OCI-LY7 (cell line): ENCODE measurements at regions not wholly inside any gene's neighbourhood (a gene's known extent, or its start where the extent isn't known, plus 50 kb on each side); places are given as distances from the start of the nearest gene placed in this dataset.

Experiments used
- BruUV-seq: library from RNA; stranded (reverse); fragments of 400-500 nt; replicated peaks from 2 replicates; lab custom pipeline; 2021; lab: Mats Ljungman, UMichigan
- CTCF ChIA-PET: fragments of 300-600 bp; sonication (Branson Sonifier 250); formaldehyde crosslinking; loops from one replicate; lab custom pipeline; 2022; ENCODE audit warnings: antibody characterized with exemption; ENCODE audit not compliant: unreplicated experiment; lab: Charles Lee
- POLR2A ChIA-PET: fragments of 300-600 bp; sonication (Branson Sonifier 250); formaldehyde crosslinking; loops from one replicate; lab custom pipeline; 2022; ENCODE audit warnings: antibody characterized with exemption; lab: Charles Lee
- DNase-seq: peaks from one replicate; pipeline ENCODE4 v3.0.0-alpha.2; 2015; ENCODE audit warnings: low spot score
- H2AFZ ChIP-seq: fragments of 200-600 bp; sonication (generic), shearing (Covaris generic); 2 replicates; pipeline ENCODE4 v1.6.1; 2014; ENCODE audit warnings: mild to moderate bottlenecking, antibody characterized with exemption, low read length, moderate library complexity
- H3K27ac ChIP-seq: fragments of 200-600 bp; sonication (generic); 2 replicates; pipeline ENCODE4 v1.5.1; 2014; ENCODE audit warnings: mixed run types, low read depth, mild to moderate bottlenecking, moderate library complexity, low read length, inconsistent platforms; ENCODE audit not compliant: poor library complexity, severe bottlenecking
- H3K36me3 ChIP-seq: fragments of 200-600 bp; sonication (generic); 2 replicates; pipeline ENCODE4 v1.6.1; 2014; ENCODE audit warnings: mild to moderate bottlenecking, antibody characterized with exemption, low read length, moderate library complexity, mixed read lengths; ENCODE audit not compliant: insufficient read depth
- H3K4me1 ChIP-seq: fragments of 200-600 bp; sonication (generic); 2 replicates; pipeline ENCODE4 v1.5.1; 2014; ENCODE audit warnings: mild to moderate bottlenecking, low read length; ENCODE audit not compliant: insufficient read depth, poor library complexity, severe bottlenecking
- H3K4me2 ChIP-seq: fragments of 200-600 bp; sonication (generic); 2 replicates; pipeline ENCODE4 v1.6.1; 2014; ENCODE audit warnings: mild to moderate bottlenecking, low read length
- H3K4me3 ChIP-seq: fragments of 200-600 bp; sonication (generic); 2 replicates; pipeline ENCODE4 v1.5.1; 2014; ENCODE audit warnings: mild to moderate bottlenecking, low read depth, low read length; ENCODE audit not compliant: poor library complexity, severe bottlenecking
- H3K79me2 ChIP-seq: fragments of 200-600 bp; sonication (generic); 2 replicates; pipeline ENCODE4 v1.6.1; 2016; ENCODE audit warnings: low read depth, mild to moderate bottlenecking, low read length, moderate library complexity, mixed read lengths; ENCODE audit not compliant: insufficient read depth
- H3K9me2 ChIP-seq: fragments of 200-600 bp; sonication (generic); 2 replicates; pipeline ENCODE4 v1.6.1; 2016; ENCODE audit warnings: mild to moderate bottlenecking, low read length, mixed read lengths; ENCODE audit not compliant: insufficient read depth
- H3K9me3 ChIP-seq: fragments of 200-600 bp; sonication (generic); 2 replicates; pipeline ENCODE4 v1.6.1; 2014; ENCODE audit warnings: mild to moderate bottlenecking, mixed run types, low read length, mixed read lengths
- H4K20me1 ChIP-seq: fragments of 200-600 bp; sonication (generic); 2 replicates; pipeline ENCODE4 v1.6.1; 2014; ENCODE audit warnings: mild to moderate bottlenecking, antibody characterized with exemption, low read length, moderate library complexity, mixed read lengths; ENCODE audit not compliant: insufficient read depth
- CTCF ChIP-seq: fragments of 200-600 bp; sonication (generic); conservative IDR thresholded peaks from 2 replicates; pipeline ENCODE4 v1.5.1; 2014; ENCODE audit warnings: mild to moderate bottlenecking, antibody characterized with exemption, low read length, moderate library complexity, mixed read lengths
- EZH2phosphoT487 ChIP-seq: fragments of 200-600 bp; sonication (generic); IDR thresholded peaks from 2 replicates; pipeline ENCODE4 v1.6.1; 2018; ENCODE audit warnings: low read depth, borderline replicate concordance, mild to moderate bottlenecking, mixed run types, antibody characterized with exemption, low read length, moderate library complexity, mixed read lengths
- intact Hi-C: fragments of 100-400 bp; cut with micrococcal nuclease; formaldehyde crosslinking; loops from one replicate; pipeline ENCODE4 v1.10.0; 2022; ENCODE audit not compliant: unreplicated experiment

- CTCF ChIA-PET: no interaction called here
- Histone ChIP-seq H2AFZ (no peak overlapping the region), H4K20me1 (no peaks in the 10 kb centered on the region), H3K4me2 (no peak overlapping the region), H3K4me3 (no peak overlapping the region), H3K9me2 (no peaks in the 10 kb centered on the region), H3K27ac (no peak overlapping the region), H3K4me1 (no peaks in the 10 kb centered on the region), H3K36me3 (no peaks in the 10 kb centered on the region), H3K79me2 (no peaks in the 10 kb centered on the region), H3K9me3 (no peaks in the 10 kb centered on the region)
- TF ChIP-seq CTCF: no peak
- TF ChIP-seq EZH2phosphoT487: no peak
- intact Hi-C loops: no loop called here
- no peak for DNase-seq
- POLR2A ChIA-PET: interaction anchor here (0.9 kb wide), 1 partner anchor 11 kb away, joined by 3 read pairs; no protein-coding TSS in a partner anchor
- BruUV-seq: no TSS peak
These were observed 155.2 kb downstream of the TMEM18 start for GRCh38 chr2:521853-522530.

GRCh38 chr2:520663-521340, 156.4 kb downstream of the TMEM18 start:
- Histone ChIP-seq H3K36me3 (no peaks in the 10 kb centered on the region), H3K4me2 (no peak overlapping the region), H3K9me3 (no peaks in the 10 kb centered on the region), H3K9me2 (no peaks in the 10 kb centered on the region), H3K79me2 (no peaks in the 10 kb centered on the region), H3K4me3 (no peak overlapping the region), H3K27ac (no peak overlapping the region), H3K4me1 (no peaks in the 10 kb centered on the region), H4K20me1 (no peaks in the 10 kb centered on the region), H2AFZ (no peak overlapping the region)
- ChIA-PET POLR2A (no interaction called here), CTCF (no interaction called here)
- DNase-seq: no peak
- no TSS peak for BruUV-seq
- TF ChIP-seq CTCF: no peak
- TF ChIP-seq EZH2phosphoT487: no peak
- intact Hi-C loops: no loop called here

GRCh38 chr2:516944-517343, 160.3 kb downstream of the TMEM18 start:
- ChIA-PET CTCF (no interaction called here), POLR2A (no interaction called here)

More at GRCh38 chr2:516944-517343, 160.3 kb downstream of the TMEM18 start:
- intact Hi-C loops: no loop called here
- Histone ChIP-seq H3K79me2 (no peaks in the 10 kb centered on the region), H3K9me2 (no peaks in the 10 kb centered on the region), H3K4me1 (no peaks in the 10 kb centered on the region), H3K9me3 (no peaks in the 10 kb centered on the region), H3K4me2 (no peak overlapping the region), H2AFZ (no peak overlapping the region), H3K36me3 (no peaks in the 10 kb centered on the region), H4K20me1 (no peaks in the 10 kb centered on the region), H3K4me3 (no peak overlapping the region), H3K27ac (no peak overlapping the region)
- DNase-seq: no peak
- BruUV-seq: no TSS peak
- TF ChIP-seq CTCF (no peak), EZH2phosphoT487 (no peak)
